Renal pelvis (tissue), 1 donor: ENCODE measurements at regions not wholly inside any gene's neighbourhood (a gene's known extent, or its start where the extent isn't known, plus 50 kb on each side); places are given as distances from the start of the nearest gene placed in this dataset.
"Not testable (repeated sequence)": the region's sequence is repeated elsewhere in the genome, so short reads cannot be mapped to it uniquely, and the experiment has no call there.

Experiments used
- DNase-seq: peaks from one replicate; pipeline ENCODE4 v3.0.0-alpha.2; 2013

DNA sequence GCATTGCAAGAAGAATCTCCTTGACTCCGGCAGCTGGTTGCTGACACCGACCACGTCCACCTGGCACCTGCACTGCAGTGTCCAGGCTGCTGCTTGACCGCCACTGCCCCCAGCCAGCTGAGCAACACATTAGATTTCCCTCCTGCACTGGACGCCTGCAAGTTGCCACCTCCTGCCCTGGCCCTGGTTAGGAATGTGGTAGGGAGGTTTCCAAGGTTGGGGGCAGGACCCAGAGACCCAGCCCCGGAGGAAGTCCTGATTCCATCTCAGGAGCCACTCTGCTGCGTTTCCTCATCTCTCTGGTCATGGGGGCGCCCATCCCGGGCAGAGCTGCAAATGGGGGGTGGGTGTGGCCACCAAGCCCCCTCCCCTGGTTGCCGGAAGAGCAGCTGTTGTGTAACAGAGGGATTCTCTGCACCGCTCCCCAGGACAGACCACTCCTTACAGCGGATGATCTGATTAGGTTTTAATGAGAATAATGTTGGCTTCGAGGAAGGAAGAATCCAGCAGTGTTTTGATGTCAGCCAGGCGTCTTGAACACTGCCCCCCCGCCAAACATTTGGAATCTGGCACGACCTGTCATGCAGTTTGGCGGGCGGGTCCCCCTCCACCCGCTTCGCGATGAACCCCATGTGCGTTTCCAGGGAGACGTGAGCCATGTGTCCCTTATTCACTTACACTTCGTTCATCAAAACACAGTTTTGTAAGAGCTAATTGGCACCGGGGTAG is 205.1 kb downstream of the NPIPB11 start:
- not testable (repeated sequence) for DNase-seq

DNA sequence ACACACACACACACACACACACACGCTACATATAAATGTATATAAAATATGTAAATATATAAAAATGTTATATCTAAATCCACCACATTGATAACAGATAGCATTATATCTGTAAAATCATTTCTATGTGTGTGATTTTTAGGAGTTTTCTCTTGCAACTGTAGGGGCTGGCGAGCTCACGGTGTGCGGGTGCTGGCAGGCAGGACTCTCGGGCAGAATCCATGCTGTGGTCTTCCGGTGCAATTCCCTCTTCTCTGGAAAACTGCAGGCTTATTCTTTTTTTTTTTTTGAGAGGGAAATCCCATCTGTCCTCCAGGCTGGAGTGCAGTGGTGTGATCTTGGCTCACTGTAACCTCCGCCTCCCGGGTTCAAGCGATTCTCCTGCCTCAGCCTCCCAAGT is 205.8 kb downstream of the NPIPB11 start:
- DNase-seq: not testable (repeated sequence)

DNA sequence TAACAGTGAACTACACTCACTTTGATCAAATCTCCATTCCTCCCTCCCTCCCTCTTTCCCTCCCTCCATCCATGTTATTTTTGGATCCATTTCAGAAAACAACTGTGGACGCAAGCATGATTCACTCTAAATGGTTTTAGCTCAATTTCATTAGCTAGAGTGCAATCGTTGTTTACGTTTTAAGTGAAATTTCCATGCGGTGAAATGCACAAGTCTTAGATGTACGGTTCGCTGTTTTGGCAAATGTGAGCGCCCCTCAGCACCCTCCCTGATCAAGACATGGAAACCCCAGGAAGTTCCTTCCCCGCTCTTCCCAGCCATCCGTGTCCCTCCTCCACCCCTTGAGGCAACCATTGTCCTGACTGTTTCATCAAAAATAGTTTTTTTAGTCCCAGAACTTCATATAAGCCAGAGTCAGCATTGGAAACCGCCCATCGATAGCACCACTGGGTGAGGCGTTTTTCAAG is 206.3 kb downstream of the NPIPB11 start:
- DNase-seq: not testable (repeated sequence)

DNA sequence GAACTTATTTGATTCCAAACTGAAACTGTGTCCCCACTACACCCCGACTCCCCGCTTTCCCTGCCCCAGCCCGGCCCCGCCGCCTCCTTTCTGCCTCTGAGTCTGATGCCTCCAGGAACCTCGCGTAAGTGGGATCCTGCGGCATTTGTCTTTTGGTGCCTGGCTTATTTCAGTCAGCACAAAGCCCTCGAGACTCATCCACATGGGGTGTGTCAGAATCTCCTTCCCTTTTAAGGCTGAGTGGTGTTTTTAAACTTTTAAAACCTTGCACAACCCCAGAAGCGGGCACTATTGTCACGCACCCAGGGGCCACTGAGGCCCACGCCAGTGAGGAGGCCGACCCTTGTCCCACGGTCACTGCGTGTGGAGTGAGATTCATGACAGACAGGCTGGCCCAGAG is 206.9 kb downstream of the NPIPB11 start:
- DNase-seq: not testable (repeated sequence)

DNA sequence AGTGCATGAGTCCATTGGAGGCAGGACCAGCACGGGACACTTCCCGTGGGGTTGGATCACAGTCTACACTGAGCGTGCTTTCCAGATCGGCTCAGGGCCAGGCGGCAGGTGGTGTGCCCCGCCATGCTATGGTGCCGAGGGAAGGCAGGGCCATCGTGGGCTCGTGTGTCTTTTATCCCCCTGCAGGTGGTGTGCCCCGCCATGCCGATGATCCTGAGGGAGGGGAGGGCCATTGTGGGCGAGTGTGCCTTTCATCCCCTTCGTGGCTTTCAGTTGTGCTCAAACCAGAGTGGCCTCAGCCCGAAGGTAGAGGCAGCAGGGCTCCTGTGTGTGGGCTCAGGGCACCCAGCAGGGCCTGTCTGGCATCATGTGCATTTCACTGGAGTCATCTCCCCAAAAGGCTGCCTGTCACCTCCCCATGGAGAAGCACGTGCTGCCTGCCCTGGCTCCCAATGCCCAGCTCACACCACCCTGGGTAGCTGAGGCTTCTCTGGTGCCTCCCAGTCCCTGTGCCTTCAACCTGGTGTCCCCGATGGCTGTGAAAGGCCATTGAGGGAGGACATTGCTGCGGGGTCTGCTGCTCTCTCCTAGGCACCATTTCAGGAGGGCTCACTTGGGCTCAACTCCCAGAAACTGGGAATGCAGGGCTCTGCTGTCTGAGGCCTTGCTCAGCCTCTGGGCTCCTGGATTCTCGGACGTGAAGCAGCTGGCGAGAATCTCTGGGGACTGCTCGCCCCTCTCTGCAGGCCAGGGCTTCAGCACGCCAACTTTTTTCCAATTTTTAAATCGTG is 207.6 kb downstream of the NPIPB11 start:
- no peak for DNase-seq

DNA sequence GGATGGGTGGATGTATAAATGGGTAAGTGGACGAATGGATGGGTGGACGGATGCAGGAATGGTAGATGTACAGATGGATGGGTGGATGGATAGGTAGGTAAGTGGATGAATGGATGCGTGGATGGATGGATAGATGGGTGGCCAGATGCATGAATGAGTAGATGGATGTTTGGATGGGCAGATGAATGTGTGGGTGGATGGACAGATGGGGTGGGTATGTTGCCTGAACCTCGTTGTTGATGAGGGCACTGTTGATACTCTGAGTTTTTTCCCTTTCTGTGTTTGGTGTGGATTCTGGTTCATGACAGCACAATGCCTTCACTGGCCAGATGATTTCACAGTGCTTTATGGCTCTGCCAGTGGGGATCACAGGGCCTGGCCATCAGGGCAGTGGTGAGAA is 208.3 kb downstream of the NPIPB11 start:
- DNase-seq: no peak

DNA sequence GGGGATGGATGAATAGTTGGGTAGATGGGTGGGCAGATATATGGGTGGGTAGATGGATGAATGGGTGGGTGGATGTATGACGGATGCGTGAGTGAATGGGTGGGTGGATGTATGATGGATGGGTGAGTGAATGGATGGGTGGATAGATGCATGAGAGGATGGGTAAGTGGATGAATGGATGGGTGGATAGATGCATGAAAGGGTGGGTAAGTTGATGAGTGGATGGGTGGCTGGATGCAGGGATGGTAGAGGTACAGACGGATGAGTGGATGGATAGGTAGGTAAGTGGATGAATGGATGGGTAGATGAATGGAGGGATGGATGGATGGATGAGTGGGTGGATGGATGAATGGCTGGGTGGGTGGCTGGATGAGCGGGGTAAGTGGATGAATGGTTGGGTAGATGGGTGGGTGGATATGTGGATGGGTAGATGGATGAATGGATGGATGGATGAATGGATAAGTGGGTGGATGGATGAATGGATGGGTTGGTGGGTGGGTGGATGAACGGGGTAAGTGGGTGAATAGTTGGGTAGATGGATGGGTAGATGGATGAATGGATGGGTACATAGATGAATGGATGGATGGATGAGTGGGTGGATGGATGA is 208.9 kb downstream of the NPIPB11 start:
- not testable (repeated sequence) for DNase-seq

DNA sequence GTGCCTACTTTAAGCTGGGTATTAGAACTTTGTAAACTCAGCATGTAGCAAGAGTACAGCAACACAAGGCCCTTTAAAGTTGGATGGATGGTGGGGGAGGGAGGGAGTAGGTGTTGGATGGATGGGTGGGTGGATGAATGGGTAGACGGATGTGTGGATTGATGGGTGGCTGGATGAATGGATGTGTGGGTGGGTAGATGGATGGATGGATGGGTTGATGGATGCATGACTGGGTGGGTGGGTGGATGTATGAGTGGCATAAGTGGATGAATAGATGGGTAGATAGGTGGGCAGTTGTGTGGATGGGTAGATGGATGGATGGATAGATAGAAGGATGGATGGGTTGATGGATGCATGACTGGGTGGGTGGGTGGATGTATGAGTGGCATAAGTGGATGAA is 209.8 kb downstream of the NPIPB11 start:
- DNase-seq: not testable (repeated sequence)

DNA sequence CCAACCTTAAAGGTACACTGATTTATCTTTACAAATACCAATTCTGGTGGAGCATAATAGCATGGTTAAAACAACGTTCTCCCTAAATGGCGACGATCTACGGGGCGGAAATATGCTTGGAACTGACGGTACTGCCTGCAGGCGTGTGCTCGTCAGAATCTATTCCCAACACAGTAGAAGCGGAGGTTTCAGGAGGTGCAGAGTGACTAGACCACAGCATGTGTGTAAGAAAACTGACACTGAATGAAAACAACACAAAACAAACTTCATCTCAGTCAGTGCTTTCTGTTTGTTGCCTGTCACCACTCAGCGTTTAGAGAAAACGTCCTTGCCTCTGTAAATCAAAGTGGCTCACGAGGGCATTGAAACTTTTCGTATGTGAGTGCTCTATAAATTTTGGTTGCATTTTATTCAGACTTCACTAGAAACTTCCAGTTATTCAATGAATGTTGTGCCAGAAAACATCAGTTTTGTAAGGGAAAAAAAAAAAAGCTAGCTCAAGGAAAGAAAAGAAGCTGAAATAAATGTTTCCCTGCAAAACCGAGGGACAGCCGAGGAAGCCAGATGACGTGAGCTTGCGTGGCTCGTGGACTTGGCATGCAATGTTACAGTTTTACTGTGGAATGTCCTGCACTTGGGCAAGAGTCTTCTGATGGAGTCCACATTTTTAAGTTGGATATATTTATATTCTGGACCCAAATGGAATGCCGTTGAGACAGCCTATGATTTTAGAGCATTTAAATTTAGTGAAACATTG is 210.4 kb downstream of the LAT start:
- not testable (repeated sequence) for DNase-seq

DNA sequence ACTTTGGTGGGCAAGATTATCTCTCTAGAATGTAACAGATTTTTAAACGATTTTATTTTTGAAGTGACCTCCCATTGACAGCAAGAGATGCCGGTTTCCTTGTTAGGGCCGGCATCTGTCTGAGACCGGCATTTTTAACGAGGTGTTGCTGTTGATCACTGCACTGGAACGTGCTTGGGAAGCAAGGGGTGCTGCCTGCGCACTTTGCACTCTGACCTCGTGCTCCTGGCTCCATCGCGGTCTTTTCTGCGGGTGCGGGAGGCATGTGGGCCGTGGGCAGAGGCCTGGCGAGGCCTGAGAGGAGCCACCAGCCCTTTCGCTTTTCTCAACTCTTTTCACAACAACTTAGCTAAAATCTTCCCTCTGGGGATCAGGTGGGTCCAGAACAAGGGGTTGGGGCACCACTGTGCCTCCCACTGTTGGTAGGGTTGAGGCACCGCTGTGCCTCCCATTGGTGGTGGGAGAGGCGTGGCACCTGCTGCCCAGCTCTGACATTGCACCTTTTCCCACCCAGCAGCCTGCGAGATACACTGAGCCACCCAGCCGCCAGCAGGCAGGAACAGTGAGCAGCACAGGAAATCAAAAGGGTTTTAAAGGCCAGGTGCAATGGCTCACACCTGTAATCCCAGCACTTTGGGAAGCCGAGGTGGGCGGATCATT is 209.5 kb downstream of the LAT start:
- DNase-seq: not testable (repeated sequence)

DNA sequence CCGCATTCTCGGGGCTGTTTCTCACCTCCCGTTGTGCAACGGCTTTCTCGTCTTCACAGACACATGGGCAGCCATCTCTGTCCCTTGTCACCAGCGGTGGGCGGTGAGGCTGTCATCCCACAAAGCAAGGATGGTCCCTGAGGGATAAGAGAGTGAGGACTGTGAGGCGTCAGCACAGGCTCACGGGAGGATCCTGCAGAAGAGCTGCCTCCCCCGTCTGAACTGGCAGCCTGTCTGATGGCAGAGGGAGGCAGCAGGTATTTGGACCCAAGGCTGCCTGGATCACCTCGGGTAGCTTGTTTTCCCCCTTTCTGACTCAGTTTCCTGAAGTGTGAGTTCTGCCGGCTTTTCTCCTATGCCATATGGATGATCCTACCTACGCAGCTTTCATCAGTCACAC is 208.8 kb downstream of the LAT start:
- DNase-seq: not testable (repeated sequence)

DNA sequence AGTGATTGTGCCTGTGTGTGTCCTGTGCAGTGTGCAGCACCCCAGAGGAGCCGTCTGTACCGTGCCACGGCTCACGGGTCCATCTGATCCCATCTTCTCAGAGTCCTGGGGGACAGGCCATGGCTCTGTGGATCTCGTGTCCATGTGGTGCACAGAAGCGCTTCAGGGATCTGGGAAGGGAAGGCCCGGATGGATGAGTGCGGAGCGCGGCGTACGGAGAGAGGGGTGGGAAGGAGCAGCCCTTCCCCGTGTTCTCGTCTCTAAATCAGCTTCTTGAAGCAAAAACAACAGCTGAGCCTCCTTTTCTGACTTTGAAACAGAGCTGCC is 208.4 kb downstream of the LAT start:
- DNase-seq: not testable (repeated sequence)

DNA sequence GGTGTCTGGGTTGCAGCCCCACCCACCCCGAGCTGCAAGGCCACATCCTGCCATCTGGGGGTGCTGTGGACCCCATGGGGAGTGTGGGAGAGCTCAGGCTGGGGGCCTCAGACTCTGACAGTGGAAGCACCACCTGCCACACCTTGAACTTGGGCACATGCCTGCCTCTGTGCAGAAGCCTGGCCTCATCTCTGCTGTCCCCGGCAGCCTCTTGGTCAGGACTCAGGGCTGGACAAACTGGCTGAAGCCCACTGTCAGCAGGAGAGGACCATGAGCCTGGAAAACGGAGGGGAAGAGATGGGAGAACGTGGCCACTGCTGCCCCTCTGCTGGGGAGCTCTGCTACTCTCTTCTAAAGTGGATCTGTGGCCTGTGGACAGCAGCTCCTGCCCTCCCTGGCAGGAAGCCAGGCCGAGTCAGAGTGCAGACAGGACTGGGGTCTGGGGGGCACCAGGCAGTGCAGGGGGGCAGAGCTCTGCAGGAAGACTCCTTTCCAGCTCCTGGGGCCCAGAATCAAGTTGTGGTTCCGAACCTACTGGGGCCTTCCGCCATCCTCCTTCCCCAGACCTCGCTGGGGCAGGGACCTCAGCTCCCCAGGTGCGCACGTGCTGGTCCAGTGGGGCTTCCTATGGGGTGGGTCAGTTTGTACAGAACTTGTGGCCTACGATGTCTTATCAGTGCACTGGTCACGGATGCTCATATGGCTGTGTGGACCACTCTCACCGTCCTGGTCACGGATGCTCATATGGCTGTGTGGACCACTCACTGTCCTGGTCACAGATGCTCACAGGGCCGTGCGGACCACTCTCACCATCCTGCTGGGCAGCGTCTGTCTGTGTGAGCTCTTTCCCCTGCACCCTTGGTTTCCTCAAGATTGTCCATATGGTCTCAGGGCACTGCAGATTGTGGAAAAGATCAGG is 207.7 kb downstream of the LAT start:
- no peak for DNase-seq

DNA sequence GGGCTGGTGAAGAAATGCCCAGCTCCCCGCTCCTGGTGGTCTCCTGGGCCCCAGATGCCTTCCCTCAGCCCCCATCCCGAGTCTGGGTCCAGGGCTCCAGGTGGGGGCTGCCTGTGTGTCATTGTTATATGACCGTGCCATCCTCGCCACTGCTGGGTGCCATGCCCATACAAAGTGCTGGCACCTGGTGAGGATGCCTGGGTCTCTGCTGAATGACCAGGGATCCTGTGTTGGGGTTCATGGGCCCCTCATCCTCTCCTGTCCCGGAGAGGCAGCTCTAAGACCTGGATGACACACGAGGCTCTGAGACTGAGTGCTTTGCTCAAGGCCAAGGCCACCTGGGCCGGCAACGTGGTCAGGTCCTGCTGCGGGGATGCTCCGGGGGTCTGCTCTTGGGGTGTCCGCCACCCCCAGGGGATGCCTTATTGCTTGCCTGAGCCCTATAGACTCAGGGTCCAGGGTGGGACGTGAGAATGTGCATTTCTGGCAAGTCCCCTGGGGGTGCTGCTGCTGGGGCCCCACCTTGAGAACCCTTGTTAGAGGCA is 206.9 kb downstream of the LAT start:
- DNase-seq: not testable (repeated sequence)

DNA sequence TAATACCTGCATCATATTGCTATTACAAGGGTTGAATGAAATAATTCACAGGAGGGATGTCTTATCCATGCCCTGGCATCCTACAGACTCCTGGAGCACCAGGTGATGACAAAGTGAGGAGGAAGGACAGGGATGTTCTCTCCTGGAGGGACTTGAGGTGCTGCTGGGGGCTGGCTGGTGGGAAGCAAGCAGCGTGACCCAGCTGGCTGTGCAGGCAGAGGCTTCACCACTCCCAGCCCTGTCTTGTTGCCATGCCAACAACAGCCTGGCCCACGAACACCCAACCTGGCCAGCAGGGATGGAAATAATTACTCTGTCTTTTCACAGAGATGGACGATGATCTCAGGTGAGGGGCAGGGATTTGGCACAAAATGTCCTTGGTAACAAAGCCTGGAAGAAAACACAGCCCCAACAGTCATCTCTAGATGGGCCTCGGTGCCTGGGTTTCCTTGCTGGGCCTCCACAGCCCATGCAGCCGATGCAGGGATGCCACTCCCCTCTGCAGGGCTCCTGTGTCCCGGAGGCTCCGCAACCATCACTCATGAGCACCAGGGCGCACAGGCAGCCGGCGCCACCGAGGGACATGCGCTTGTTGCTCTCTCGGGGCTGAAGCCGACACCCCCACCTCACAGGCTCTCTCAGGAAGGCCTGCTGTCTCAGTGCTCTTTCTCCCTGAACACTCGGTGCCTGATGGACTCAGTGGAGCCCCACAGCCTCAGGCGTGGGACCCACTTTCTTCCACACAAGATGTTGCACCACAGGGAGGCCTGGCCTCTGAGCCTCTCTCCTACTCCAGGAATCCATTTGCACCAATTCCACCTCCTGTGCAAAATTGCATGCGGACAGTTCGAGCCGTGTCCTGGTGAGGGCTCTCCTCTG is 205.9 kb downstream of the LAT start:
- DNase-seq: not testable (repeated sequence)

DNA sequence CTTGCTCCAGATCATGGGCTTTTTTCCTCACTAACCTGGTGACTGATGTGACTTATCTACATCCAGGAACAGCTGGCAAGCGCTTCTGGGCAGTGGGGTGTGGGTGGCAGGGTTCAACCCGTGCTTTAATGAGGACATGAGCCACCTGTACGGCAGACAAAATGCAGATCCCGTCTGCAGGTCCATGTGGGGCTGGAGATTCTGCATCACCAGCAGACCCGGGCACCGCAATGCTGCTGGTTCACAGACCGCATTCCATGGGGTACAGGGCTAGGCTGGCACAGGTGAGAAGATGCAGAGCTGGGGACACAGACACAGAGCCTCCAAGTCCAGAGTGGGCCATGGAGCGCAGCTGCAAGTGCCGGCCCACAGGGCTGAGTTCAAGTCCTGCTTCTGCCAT is 204.0 kb downstream of the LAT start:
- DNase-seq: not testable (repeated sequence)

DNA sequence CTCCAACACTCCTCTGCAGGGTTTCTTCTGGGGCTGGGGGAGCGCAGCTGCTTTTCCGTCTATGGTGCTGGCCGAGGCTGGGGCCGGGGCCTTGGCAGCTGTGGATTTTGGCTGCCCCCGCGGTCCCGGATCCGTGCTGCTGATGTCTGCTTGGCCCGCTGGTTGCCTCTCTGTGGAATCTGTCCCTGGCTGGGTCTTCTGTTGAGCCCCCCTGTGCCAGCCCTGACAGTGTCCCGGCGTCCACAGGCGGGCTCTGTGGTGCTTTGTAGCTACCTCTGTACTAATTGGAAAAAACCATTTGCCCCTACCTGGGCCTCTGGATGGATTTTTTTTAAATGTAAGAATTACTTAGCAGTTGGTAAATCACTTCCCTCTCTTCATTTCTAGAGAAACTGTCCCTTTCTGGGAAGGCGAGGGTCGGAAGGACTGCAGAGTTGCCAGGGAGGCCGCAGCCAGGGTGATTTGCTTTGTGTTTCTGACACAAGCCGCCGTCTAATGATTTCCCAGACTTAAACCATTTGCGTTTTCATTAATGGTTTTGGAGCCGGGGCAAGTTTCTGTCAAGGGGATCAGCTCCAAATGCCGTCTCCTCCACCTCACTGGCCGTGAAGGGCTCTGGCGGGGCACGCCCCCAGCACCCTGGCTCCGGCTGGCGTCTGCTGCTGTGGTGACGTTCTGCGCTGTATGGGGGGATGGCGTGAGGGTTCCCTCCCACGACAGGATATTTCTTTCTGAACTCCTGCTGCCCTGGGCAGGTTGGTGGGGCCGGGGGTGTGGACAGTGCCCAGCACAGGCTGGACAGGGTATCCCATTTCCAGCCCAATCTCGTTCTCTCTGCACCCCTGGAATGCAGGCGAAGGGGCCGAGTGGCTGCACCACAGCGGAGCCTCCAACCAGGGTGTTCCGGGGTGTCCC is 201.7 kb downstream of the LAT start:
- not testable (repeated sequence) for DNase-seq

DNA sequence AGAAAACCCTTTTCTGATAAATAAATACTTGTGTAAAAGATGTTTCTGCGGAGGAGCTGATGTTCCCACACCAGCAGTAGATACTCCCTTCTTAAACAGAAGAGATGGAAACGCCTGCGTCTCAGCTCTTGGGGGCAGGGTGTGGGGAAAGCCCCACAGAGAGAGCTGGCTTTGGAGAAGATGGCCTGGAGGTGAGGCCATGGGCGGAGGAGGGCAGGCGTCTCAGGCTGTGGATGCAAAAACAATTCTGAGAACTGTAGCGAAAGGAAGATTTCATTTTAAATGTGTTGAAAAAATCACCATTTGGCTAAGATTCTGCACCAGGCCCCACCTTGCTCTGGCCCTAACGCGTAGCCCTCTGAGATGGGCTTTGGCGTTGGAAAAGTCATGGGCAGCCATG is 201.0 kb downstream of the LAT start:
- DNase-seq: not testable (repeated sequence)
